ENCODE measurements at regions not wholly inside any gene's neighbourhood (a gene's known extent, or its start where the extent isn't known, plus 50 kb on each side); places are given as distances from the start of the nearest gene placed in this dataset.

- Histone ChIP-seq H3K9me3 (no peaks in the 10 kb centered on the region), H3K36me3 (ENCODE audit: low read depth) (no peaks in the 10 kb centered on the region), H3K4me1 (ENCODE audit: low read depth) (no peaks in the 10 kb centered on the region), H3K4me3 (no peak overlapping the region)
- TF ChIP-seq, protein P1, sequence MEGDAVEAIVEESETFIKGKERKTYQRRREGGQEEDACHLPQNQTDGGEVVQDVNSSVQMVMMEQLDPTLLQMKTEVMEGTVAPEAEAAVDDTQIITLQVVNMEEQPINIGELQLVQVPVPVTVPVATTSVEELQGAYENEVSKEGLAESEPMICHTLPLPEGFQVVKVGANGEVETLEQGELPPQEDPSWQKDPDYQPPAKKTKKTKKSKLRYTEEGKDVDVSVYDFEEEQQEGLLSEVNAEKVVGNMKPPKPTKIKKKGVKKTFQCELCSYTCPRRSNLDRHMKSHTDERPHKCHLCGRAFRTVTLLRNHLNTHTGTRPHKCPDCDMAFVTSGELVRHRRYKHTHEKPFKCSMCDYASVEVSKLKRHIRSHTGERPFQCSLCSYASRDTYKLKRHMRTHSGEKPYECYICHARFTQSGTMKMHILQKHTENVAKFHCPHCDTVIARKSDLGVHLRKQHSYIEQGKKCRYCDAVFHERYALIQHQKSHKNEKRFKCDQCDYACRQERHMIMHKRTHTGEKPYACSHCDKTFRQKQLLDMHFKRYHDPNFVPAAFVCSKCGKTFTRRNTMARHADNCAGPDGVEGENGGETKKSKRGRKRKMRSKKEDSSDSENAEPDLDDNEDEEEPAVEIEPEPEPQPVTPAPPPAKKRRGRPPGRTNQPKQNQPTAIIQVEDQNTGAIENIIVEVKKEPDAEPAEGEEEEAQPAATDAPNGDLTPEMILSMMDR (IDR thresholded peaks at IDR 0.05), result no peak
- no peak for DNase-seq
- no peak for ATAC-seq
- intact Hi-C loops (cut with DNase I, micrococcal nuclease), result no loop called here
Observed at GRCh38 chr17:33352526-33352925, 59.4 kb upstream of the ASIC2 start.

DNA sequence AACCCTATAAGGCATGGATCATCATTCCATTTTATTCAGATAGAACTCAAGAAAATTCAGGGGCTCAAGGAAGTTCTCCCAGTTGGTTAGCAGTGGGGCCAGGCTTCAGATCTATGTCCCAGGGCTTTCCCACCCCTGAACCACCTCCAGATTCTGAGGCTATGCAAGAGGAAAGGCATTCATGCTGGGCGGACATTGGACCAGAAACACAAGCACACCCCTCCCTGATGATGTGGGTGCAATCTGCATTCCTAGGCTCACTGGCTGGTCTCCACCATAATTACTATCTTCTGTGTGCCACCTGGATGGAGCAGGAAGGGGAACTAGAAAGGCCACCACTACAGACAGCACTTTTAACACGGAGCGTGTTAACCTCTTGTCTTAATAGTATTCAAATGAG, 63.2 kb upstream of the ASIC2 start:
- Histone ChIP-seq H3K36me3 (ENCODE audit: low read depth) (no peaks in the 10 kb centered on the region), H3K4me1 (ENCODE audit: low read depth) (no peaks in the 10 kb centered on the region), H3K9me3 (no peaks in the 10 kb centered on the region), H3K4me3 (no peak overlapping the region)
- intact Hi-C loops (cut with DNase I, micrococcal nuclease), result no loop called here
- ATAC-seq (no peak), DNase-seq (no peak)
- TF ChIP-seq, protein P1 (IDR thresholded peaks at IDR 0.05), result no peak

DNA sequence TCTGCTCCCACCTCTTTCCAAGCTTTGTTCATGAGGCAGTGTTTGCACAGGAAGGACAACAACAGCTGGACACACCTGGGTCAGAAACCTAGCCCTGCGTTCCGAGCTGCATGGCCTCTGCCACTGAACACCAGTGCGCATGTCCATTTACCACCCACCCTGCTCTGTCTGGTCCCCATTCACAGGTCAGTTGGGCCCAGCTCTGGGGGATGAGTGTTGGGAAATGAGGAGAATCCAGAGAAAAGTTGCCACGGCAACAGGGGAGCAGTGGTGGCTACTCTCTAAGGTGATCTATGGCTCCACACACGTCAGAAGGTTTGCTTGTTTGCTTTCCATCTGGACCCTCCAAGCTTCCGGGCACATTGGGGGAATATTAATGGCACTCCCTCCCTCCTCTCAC, 70.4 kb upstream of the ASIC2 start:
- intact Hi-C loops (cut with DNase I, micrococcal nuclease), result no loop called here
- Histone ChIP-seq H3K4me3 (no peak overlapping the region), H3K36me3 (ENCODE audit: low read depth) (no peaks in the 10 kb centered on the region), H3K9me3 (no peaks in the 10 kb centered on the region), H3K4me1 (ENCODE audit: low read depth) (no peaks in the 10 kb centered on the region)
- TF ChIP-seq, protein P1 (IDR thresholded peaks at IDR 0.05), result no peak
- ATAC-seq (no peak), DNase-seq (no peak)

DNA sequence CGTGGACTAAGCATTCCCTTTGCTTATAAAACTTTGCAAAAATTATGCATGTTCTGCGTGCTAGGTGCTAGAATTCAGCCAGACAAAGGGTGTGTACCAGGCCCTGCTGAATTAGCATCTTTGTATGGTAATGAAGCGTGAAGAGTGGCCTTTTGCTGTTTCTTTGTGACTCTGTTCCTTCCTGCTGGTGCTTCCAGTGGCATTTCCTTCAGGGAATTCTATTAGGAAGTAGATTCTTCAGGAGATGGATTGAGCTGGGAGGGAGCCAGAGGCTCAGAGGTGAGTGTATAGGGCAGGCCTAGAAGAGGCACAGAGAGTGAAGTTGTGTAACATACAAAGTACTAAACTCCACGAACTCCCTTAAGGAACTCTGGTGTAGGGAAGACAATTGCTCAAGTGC, 73.9 kb upstream of the ASIC2 start:
- Histone ChIP-seq H3K36me3 (ENCODE audit: low read depth) (no peaks in the 10 kb centered on the region), H3K4me3 (no peak overlapping the region), H3K4me1 (ENCODE audit: low read depth) (no peaks in the 10 kb centered on the region), H3K9me3 (no peaks in the 10 kb centered on the region)
- DNase-seq (no peak), ATAC-seq (peak; percentile 15)
- TF ChIP-seq, protein P1 (IDR thresholded peaks at IDR 0.05), result no peak
- intact Hi-C loops (cut with DNase I, micrococcal nuclease), result no loop called here

- ATAC-seq (no peak), DNase-seq (no peak)
- TF ChIP-seq, protein P1 (IDR thresholded peaks at IDR 0.05), result no peak
- Histone ChIP-seq H3K4me3 (no peak overlapping the region), H3K4me1 (ENCODE audit: low read depth) (no peaks in the 10 kb centered on the region), H3K9me3 (no peaks in the 10 kb centered on the region), H3K36me3 (ENCODE audit: low read depth) (no peaks in the 10 kb centered on the region)
- intact Hi-C loops (cut with DNase I, micrococcal nuclease), result no loop called here
Observed at GRCh38 chr17:33369149-33369548, 76.1 kb upstream of the ASIC2 start.

DNA sequence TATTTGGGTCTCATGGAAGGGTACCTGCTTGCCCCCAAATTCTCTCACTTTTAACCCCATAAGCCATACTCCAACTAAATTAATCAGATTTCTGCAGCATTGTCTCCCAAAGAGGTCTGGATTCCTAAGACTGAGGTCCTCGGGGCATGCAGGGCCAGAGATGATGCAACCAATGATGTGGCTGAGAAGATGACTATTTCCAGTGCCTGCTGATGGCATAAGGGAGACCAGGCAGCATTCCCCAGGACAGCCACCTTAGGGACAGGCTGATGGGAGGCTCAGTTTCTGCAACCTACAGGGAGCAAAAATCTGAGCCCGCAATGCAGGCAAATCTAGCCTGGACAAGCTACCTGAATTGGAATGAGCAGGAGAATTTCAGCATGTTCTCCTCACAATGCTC, 76.8 kb upstream of the ASIC2 start:
- intact Hi-C loops (cut with DNase I, micrococcal nuclease), result no loop called here
- no peak for DNase-seq
- TF ChIP-seq, protein P1 (IDR thresholded peaks at IDR 0.05), result no peak
- Histone ChIP-seq H3K36me3 (ENCODE audit: low read depth) (no peaks in the 10 kb centered on the region), H3K9me3 (no peaks in the 10 kb centered on the region), H3K4me1 (ENCODE audit: low read depth) (peaks cover 6% of the 10 kb centered on the region), H3K4me3 (no peak overlapping the region)
- no peak for ATAC-seq
